Activated CD4-positive, alpha-beta memory T cell treated with anti-CD3 and anti-CD28 coated beads, Interleukin-2, amount 10 ng/mL, durations not matched to agents 7 days and 5 days (primary cell): ENCODE measurements at regions not wholly inside any gene's neighbourhood (a gene's known extent, or its start where the extent isn't known, plus 50 kb on each side); places are given as distances from the start of the nearest gene placed in this dataset.

Experiments
- CTCF ChIA-PET: fragments of 350-600 bp; sonication (Branson Sonifier 250); formaldehyde crosslinking; loops from one replicate; lab custom pipeline; 2021; ENCODE audit warnings: antibody characterized with exemption, inconsistent platforms; lab: Charles Lee
- POLR2A ChIA-PET: fragments of 350-600 bp; sonication (Branson Sonifier 250); formaldehyde crosslinking; loops from one replicate; lab custom pipeline; 2021; ENCODE audit warnings: antibody characterized with exemption; lab: Charles Lee
- DNase-seq: peaks from one replicate; pipeline ENCODE4 v3.0.0-alpha.2; 2020
- H3K27ac Mint-ChIP-seq: one replicate; pipeline ENCODE4 v1.8.0; 2021; ENCODE audit warnings: mild to moderate bottlenecking, mixed read lengths
- H3K27me3 Mint-ChIP-seq: one replicate; pipeline ENCODE4 v1.8.0; 2021; ENCODE audit warnings: mixed read lengths
- H3K36me3 Mint-ChIP-seq: one replicate; pipeline ENCODE4 v1.8.0; 2021; ENCODE audit warnings: low read depth, mixed read lengths
- H3K4me1 Mint-ChIP-seq: one replicate; pipeline ENCODE4 v1.8.0; 2021; ENCODE audit warnings: mixed read lengths
- H3K4me3 Mint-ChIP-seq: one replicate; pipeline ENCODE4 v1.8.0; 2021; ENCODE audit warnings: mild to moderate bottlenecking, mixed read lengths
- H3K9me3 Mint-ChIP-seq: one replicate; pipeline ENCODE4 v1.8.0; 2021; ENCODE audit warnings: mixed read lengths

- H3K27me3 Mint-ChIP-seq = no peaks in the 10 kb centered on the region
- no peak overlapping the region for H3K4me3 Mint-ChIP-seq
- DNase-seq = no peak
- peaks cover 2% of the 10 kb centered on the region for H3K36me3 Mint-ChIP-seq
- POLR2A ChIA-PET = no interaction called here
- no peak overlapping the region for H3K27ac Mint-ChIP-seq
- no peaks in the 10 kb centered on the region for H3K9me3 Mint-ChIP-seq
- H3K4me1 Mint-ChIP-seq = peaks cover 9% of the 10 kb centered on the region
- CTCF ChIA-PET = interaction anchor here (1.4 kb wide), 1 partner anchor 63 kb away, joined by 4 read pairs; no protein-coding TSS in a partner anchor
Measured at GRCh38 chr4:128517096-128517738, 229.6 kb upstream of the PGRMC2 start.

- no peaks in the 10 kb centered on the region for H3K27me3 Mint-ChIP-seq
- ChIA-PET POLR2A (no interaction called here), CTCF (interaction anchor here (1.4 kb wide), 1 partner anchor 62 kb away, joined by 4 read pairs; no protein-coding TSS in a partner anchor)
- no peak overlapping the region for H3K4me3 Mint-ChIP-seq
- peaks cover 2% of the 10 kb centered on the region for H3K36me3 Mint-ChIP-seq
- H3K4me1 Mint-ChIP-seq = peaks cover 9% of the 10 kb centered on the region
- H3K9me3 Mint-ChIP-seq = no peaks in the 10 kb centered on the region
- no peak for DNase-seq
- no peak overlapping the region for H3K27ac Mint-ChIP-seq
Measured at GRCh38 chr4:128516301-128516969, 228.8 kb upstream of the PGRMC2 start.

GRCh38 chr4:128513664-128514484 is 226.3 kb upstream of the PGRMC2 start:
- Mint-ChIP-seq H3K27me3 (no peaks in the 10 kb centered on the region), H3K9me3 (no peaks in the 10 kb centered on the region), H3K27ac (peak overlapping the region; percentile 2), H3K4me1 (peaks cover 9% of the 10 kb centered on the region), H3K36me3 (peaks cover 2% of the 10 kb centered on the region), H3K4me3 (peak overlapping the region; percentile 36)
- ChIA-PET POLR2A (no interaction called here), CTCF (no interaction called here)
- no peak for DNase-seq

GRCh38 chr4:128512767-128513322 is 225.2 kb upstream of the PGRMC2 start:
- Mint-ChIP-seq H3K9me3 (no peaks in the 10 kb centered on the region), H3K27ac (no peak overlapping the region), H3K4me3 (no peak overlapping the region), H3K36me3 (peaks cover 2% of the 10 kb centered on the region), H3K4me1 (peaks cover 9% of the 10 kb centered on the region), H3K27me3 (no peaks in the 10 kb centered on the region)
- ChIA-PET CTCF (no interaction called here), POLR2A (no interaction called here)
- DNase-seq = no peak

- no peak overlapping the region for H3K4me3 Mint-ChIP-seq
- H3K36me3 Mint-ChIP-seq = peaks cover 2% of the 10 kb centered on the region
Measured at GRCh38 chr4:128512161-128512560, 224.5 kb upstream of the PGRMC2 start.

GRCh38 chr4:128510850-128511249 is 223.2 kb upstream of the PGRMC2 start:
- H3K9me3 Mint-ChIP-seq = no peaks in the 10 kb centered on the region
- H3K4me3 Mint-ChIP-seq = no peak overlapping the region
- ChIA-PET POLR2A (no interaction called here), CTCF (no interaction called here)
- H3K27me3 Mint-ChIP-seq = no peaks in the 10 kb centered on the region
- DNase-seq = no peak
- peaks cover 9% of the 10 kb centered on the region for H3K4me1 Mint-ChIP-seq
- H3K27ac Mint-ChIP-seq = no peak overlapping the region
- peaks cover 2% of the 10 kb centered on the region for H3K36me3 Mint-ChIP-seq

More at GRCh38 chr4:128512161-128512560, 224.5 kb upstream of the PGRMC2 start:
- CTCF ChIA-PET = no interaction called here
- POLR2A ChIA-PET = no interaction called here
- Mint-ChIP-seq H3K27me3 (no peaks in the 10 kb centered on the region), H3K27ac (no peak overlapping the region), H3K9me3 (no peaks in the 10 kb centered on the region), H3K4me1 (peaks cover 9% of the 10 kb centered on the region)
- DNase-seq = no peak

GRCh38 chr4:128502818-128503527 is 215.4 kb upstream of the PGRMC2 start:
- ChIA-PET POLR2A (no interaction called here), CTCF (no interaction called here)
- Mint-ChIP-seq H3K27ac (no peak overlapping the region), H3K9me3 (peaks cover 2% of the 10 kb centered on the region), H3K27me3 (no peaks in the 10 kb centered on the region), H3K36me3 (no peaks in the 10 kb centered on the region), H3K4me3 (no peak overlapping the region), H3K4me1 (no peaks in the 10 kb centered on the region)
- DNase-seq = no peak

- Mint-ChIP-seq H3K9me3 (peaks cover 9% of the 10 kb centered on the region), H3K27ac (no peak overlapping the region), H3K4me3 (no peak overlapping the region), H3K36me3 (no peaks in the 10 kb centered on the region), H3K27me3 (no peaks in the 10 kb centered on the region), H3K4me1 (no peaks in the 10 kb centered on the region)
- ChIA-PET POLR2A (no interaction called here), CTCF (no interaction called here)
- no peak for DNase-seq
Measured at GRCh38 chr4:128501239-128501638, 213.6 kb upstream of the PGRMC2 start.

- H3K27me3 Mint-ChIP-seq = peaks cover 11% of the 10 kb centered on the region
- no peak overlapping the region for H3K4me3 Mint-ChIP-seq
- H3K27ac Mint-ChIP-seq = no peak overlapping the region
- POLR2A ChIA-PET = no interaction called here
- H3K36me3 Mint-ChIP-seq = no peaks in the 10 kb centered on the region
- CTCF ChIA-PET = no interaction called here
- no peaks in the 10 kb centered on the region for H3K9me3 Mint-ChIP-seq
- DNase-seq = no peak
- H3K4me1 Mint-ChIP-seq = no peaks in the 10 kb centered on the region
Measured at GRCh38 chr4:128488055-128488705, 200.6 kb upstream of the PGRMC2 start.

- Mint-ChIP-seq H3K9me3 (no peaks in the 10 kb centered on the region), H3K27me3 (peaks cover 3% of the 10 kb centered on the region), H3K4me1 (no peaks in the 10 kb centered on the region), H3K36me3 (no peaks in the 10 kb centered on the region), H3K27ac (no peak overlapping the region), H3K4me3 (no peak overlapping the region)
- no peak for DNase-seq
- POLR2A ChIA-PET = no interaction called here
- CTCF ChIA-PET = no interaction called here
Measured at GRCh38 chr4:128484896-128485295, 197.3 kb upstream of the PGRMC2 start.

GRCh38 chr4:128483816-128484215 is 196.2 kb upstream of the PGRMC2 start:
- DNase-seq = no peak
- Mint-ChIP-seq H3K36me3 (no peaks in the 10 kb centered on the region), H3K4me1 (no peaks in the 10 kb centered on the region), H3K27me3 (peaks cover 2% of the 10 kb centered on the region), H3K27ac (no peak overlapping the region), H3K9me3 (no peaks in the 10 kb centered on the region), H3K4me3 (no peak overlapping the region)
- POLR2A ChIA-PET = no interaction called here
- CTCF ChIA-PET = interaction anchor here (1.4 kb wide), 1 partner anchor 259 kb away, joined by 3 read pairs; no protein-coding TSS in a partner anchor

GRCh38 chr4:128483041-128483440 is 195.4 kb upstream of the PGRMC2 start:
- Mint-ChIP-seq H3K9me3 (no peaks in the 10 kb centered on the region), H3K4me3 (no peak overlapping the region), H3K27me3 (peaks cover 4% of the 10 kb centered on the region), H3K4me1 (no peaks in the 10 kb centered on the region), H3K36me3 (no peaks in the 10 kb centered on the region), H3K27ac (no peak overlapping the region)
- DNase-seq = no peak
- ChIA-PET POLR2A (no interaction called here), CTCF (interaction anchor here (1.4 kb wide), 1 partner anchor 260 kb away, joined by 3 read pairs; no protein-coding TSS in a partner anchor)
